Uterus (tissue), 3 donors: ENCODE measurements at regions not wholly inside any gene's neighbourhood (a gene's known extent, or its start where the extent isn't known, plus 50 kb on each side); places are given as distances from the start of the nearest gene placed in this dataset.

ENCODE experiments used
- DNase-seq, 2 donors: peaks; one replicate each; pipeline ENCODE4 v3.0.0-alpha.2; 2019 to 2020
- H3K27ac ChIP-seq, 2 donors: fragments of 200-600 bp; sonication (generic); 1 replicate in 1 of 2; 2 replicates in 1 of 2; pipeline ENCODE4 v1.5.1; 2016 to 2018
- H3K27me3 ChIP-seq, 2 donors: fragments of 200-600 bp; sonication (generic); one replicate each; pipeline ENCODE4 v1.5.1; 2018 to 2019; ENCODE audit warnings: control low read depth in 1 of 2
- H3K36me3 ChIP-seq, 2 donors: fragments of 200-600 bp; sonication (generic); one replicate each; pipeline ENCODE4 v1.5.1; 2019; ENCODE audit warnings: control low read depth in 1 of 2
- H3K4me1 ChIP-seq, 2 donors: fragments of 200-600 bp; sonication (generic); one replicate each; pipeline ENCODE4 v1.5.1; 2018 to 2019; ENCODE audit warnings: control low read depth in 1 of 2
- H3K4me3 ChIP-seq, 2 donors: fragments of 200-600 bp; sonication (generic); 1 replicate in 1 of 2; 2 replicates in 1 of 2; pipeline ENCODE4 v1.5.1; 2018 to 2019; ENCODE audit warnings: mild to moderate bottlenecking in 1 of 2
- H3K9me3 ChIP-seq, 2 donors: fragments of 200-600 bp; sonication (generic); one replicate each; pipeline ENCODE4 v1.5.1; 2019; ENCODE audit warnings: control low read depth in 1 of 2
- POLR2A ChIP-seq, 2 donors: fragments of 450-650 bp; IDR thresholded peaks; one replicate each; pipeline ENCODE4 v1.6.1; 2016; ENCODE audit warnings: antibody characterized with exemption in 2 of 2, mild to moderate bottlenecking in 1 of 2, moderate library complexity in 1 of 2
- intact Hi-C: fragments of 100-400 bp; cut with DNase I; formaldehyde crosslinking; loops from one replicate; pipeline ENCODE4 v1.15.1; 2023; ENCODE audit warnings: low total_unique reads
- TF ChIP-seq, protein P1 (sequence below), 4 experiments: fragments of 200-600 bp in 2 of 4; fragments of 450-650 bp in 2 of 4; sonication (generic) in 2 of 4; IDR thresholded peaks; one replicate each; pipeline ENCODE4 v1.5.1; 2016 to 2019; ENCODE audit warnings: antibody characterized with exemption in 4 of 4, mild to moderate bottlenecking in 2 of 4, moderate library complexity in 1 of 4
- donor health status: DM: yes; HTN: yes; CAD: no.

DNA sequence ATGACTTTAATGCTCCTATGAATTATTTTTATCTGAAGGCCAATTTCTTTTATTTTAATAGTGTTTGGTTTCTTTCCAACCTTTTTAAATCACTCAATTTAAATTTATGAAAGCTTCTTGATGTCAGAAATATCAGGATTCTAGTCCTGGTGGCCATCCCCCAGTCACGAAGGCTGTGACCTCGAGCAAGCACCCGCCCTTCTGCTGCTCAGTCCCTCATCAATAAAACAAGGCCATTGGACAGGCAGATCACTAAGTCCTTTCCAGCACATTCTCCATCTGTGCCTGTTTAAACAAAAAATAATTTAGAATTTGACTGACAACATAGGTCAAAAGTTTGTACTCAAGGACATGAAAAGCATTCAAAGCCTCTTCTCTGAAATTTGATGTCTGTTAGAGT is 483.6 kb upstream of the VRK2 start:
- TF ChIP-seq, protein P1, sequence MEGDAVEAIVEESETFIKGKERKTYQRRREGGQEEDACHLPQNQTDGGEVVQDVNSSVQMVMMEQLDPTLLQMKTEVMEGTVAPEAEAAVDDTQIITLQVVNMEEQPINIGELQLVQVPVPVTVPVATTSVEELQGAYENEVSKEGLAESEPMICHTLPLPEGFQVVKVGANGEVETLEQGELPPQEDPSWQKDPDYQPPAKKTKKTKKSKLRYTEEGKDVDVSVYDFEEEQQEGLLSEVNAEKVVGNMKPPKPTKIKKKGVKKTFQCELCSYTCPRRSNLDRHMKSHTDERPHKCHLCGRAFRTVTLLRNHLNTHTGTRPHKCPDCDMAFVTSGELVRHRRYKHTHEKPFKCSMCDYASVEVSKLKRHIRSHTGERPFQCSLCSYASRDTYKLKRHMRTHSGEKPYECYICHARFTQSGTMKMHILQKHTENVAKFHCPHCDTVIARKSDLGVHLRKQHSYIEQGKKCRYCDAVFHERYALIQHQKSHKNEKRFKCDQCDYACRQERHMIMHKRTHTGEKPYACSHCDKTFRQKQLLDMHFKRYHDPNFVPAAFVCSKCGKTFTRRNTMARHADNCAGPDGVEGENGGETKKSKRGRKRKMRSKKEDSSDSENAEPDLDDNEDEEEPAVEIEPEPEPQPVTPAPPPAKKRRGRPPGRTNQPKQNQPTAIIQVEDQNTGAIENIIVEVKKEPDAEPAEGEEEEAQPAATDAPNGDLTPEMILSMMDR (IDR thresholded peaks at IDR 0.05), result no peak
- TF ChIP-seq POLR2A (IDR thresholded peaks at IDR 0.05), result no peak
- no peaks in the 10 kb centered on the region for H3K27me3 ChIP-seq
- no peaks in the 10 kb centered on the region for H3K36me3 ChIP-seq
- intact Hi-C loops, result no loop called here
- DNase-seq, result no peak
- H3K4me3 ChIP-seq, result no peak overlapping the region
- H3K9me3 ChIP-seq, result no peaks in the 10 kb centered on the region
- H3K27ac ChIP-seq, result no peak overlapping the region
- no peaks in the 10 kb centered on the region for H3K4me1 ChIP-seq

DNA sequence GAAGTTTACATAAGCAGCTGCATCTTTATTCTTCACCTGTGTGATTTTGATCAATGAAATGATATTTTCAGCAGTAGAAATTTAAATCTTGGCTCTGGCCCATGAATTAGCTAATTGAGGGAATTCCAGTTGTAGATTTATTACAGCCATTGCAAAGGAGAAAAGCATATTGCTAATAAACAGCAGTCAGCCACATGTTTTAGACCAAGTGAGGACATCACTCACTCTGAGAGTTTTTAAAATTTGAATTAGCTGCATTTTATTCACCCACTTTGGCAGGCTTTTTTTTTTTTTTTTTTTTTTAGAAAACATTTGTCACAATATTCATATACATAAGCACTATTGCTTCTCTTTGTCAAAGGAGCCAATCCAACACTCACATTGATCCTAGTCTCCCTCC is 479.4 kb upstream of the VRK2 start:
- DNase-seq, result no peak
- Histone ChIP-seq H3K27ac (no peak overlapping the region), H3K9me3 (no peaks in the 10 kb centered on the region)

DNA sequence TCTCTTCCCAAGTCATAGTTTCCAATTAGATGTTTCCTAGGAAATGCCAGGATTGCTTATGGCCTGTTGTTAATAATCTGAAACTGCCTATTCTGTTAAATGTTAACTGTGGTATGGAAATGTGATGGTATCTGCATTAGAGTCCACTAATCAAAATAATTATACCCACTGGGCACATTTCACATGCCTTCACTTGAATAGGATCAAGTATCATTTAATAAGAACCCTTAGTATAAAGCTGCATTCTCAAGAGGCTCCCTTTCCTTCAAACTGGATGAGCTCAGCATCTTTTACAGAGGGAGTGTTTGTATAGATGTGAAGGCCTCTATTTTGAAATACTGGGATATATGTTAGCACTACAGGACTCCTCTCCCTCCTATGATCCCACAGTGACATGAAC is 477.2 kb upstream of the VRK2 start:
- no peak for DNase-seq
- no peaks in the 10 kb centered on the region for H3K4me1 ChIP-seq
- TF ChIP-seq POLR2A (IDR thresholded peaks at IDR 0.05), result no peak
- TF ChIP-seq, protein P1 (IDR thresholded peaks at IDR 0.05), result no peak
- H3K36me3 ChIP-seq, result no peaks in the 10 kb centered on the region
- H3K27ac ChIP-seq, result no peak overlapping the region
- no peaks in the 10 kb centered on the region for H3K9me3 ChIP-seq
- intact Hi-C loops, result no loop called here
- H3K4me3 ChIP-seq, result no peak overlapping the region
- H3K27me3 ChIP-seq, result no peaks in the 10 kb centered on the region

More for the DNA sequence above, 479.4 kb upstream of the VRK2 start:
- TF ChIP-seq POLR2A (IDR thresholded peaks at IDR 0.05), result no peak
- TF ChIP-seq, protein P1 (IDR thresholded peaks at IDR 0.05), result no peak
- intact Hi-C loops, result no loop called here
- no peaks in the 10 kb centered on the region for H3K36me3 ChIP-seq
- no peaks in the 10 kb centered on the region for H3K4me1 ChIP-seq
- no peaks in the 10 kb centered on the region for H3K27me3 ChIP-seq
- H3K4me3 ChIP-seq, result no peak overlapping the region

DNA sequence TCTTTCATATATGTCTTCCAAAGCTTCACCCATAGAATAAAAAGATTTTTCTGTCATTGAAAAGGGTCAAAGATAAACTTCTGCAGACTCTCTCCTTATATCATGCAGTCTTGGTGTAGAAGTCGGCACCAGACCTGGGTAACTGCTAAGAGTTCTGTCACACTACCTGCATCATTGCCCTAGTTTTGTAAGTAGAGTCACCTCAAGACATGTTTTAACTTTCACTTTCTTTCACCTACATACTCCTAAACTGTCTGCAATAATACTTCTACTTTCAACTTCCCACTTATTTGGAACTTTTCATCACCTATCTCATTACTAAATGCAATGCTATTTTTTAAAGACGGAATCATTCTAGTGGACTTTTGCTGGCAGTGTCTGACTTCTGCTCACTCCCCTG is 475.6 kb upstream of the VRK2 start:
- Histone ChIP-seq H3K27me3 (no peaks in the 10 kb centered on the region), H3K4me1 (no peaks in the 10 kb centered on the region), H3K9me3 (no peaks in the 10 kb centered on the region), H3K4me3 (no peak overlapping the region), H3K27ac (no peak overlapping the region), H3K36me3 (no peaks in the 10 kb centered on the region)
- TF ChIP-seq, protein P1 (IDR thresholded peaks at IDR 0.05), result no peak
- no peak for TF ChIP-seq POLR2A (IDR thresholded peaks at IDR 0.05)
- no peak for DNase-seq
- intact Hi-C loops, result no loop called here

DNA sequence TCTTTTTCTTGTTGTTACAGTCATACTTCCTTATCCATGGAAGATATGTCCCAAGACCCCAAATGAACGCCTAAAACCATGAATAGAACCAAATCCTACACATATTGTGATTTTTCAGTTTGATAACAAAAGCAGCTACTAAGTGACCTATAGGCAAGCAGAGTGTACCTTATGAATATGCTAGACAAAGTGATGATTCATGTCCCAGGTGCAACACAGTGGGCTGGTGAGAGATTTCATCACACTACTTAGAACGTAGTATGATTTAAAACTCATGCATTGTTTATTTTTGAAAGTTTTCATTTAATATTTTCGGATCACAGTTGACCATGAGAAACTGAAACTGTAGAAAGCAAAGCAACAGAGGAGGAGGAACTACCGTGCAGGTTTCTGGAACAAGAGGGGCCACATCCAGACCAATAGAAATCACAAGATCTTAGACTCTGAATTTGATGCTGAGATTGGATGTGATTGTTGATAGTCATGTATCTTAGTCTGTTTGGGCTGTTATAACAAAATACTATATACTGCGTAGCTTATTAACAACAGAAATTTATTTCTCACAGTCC is 470.8 kb upstream of the VRK2 start:
- intact Hi-C loops, result no loop called here
- no peak for DNase-seq
- no peaks in the 10 kb centered on the region for H3K36me3 ChIP-seq

More for the DNA sequence above, 470.8 kb upstream of the VRK2 start:
- Histone ChIP-seq H3K4me3 (no peak overlapping the region), H3K4me1 (no peaks in the 10 kb centered on the region), H3K27ac (no peak overlapping the region), H3K27me3 (no peaks in the 10 kb centered on the region), H3K9me3 (no peaks in the 10 kb centered on the region)
- no peak for TF ChIP-seq POLR2A (IDR thresholded peaks at IDR 0.05)
- TF ChIP-seq, protein P1 (IDR thresholded peaks at IDR 0.05), result no peak
